PC-9 (cell line): ENCODE measurements at regions not wholly inside any gene's neighbourhood (a gene's known extent, or its start where the extent isn't known, plus 50 kb on each side); places are given as distances from the start of the nearest gene placed in this dataset.

Experiments
- BruUV-seq: library from RNA; stranded (reverse); fragments of 400-500 nt; replicated peaks from 2 replicates; lab custom pipeline; 2021; lab: Mats Ljungman, UMichigan
- CTCF ChIA-PET: fragments of 300-600 bp; sonication (Branson Sonifier 250); formaldehyde crosslinking; loops from one replicate; lab custom pipeline; 2022; ENCODE audit warnings: antibody characterized with exemption; lab: Charles Lee
- POLR2A ChIA-PET: fragments of 300-600 bp; sonication (Branson Sonifier 250); formaldehyde crosslinking; loops from one replicate; lab custom pipeline; 2022; ENCODE audit warnings: antibody characterized with exemption; ENCODE audit not compliant: unreplicated experiment; lab: Charles Lee
- DNase-seq, 2 experiments: peaks; one replicate each; pipeline versions ENCODE4 v3.0.0 to v3.0.0-alpha.2; 2015 to 2022; ENCODE audit warnings: mixed read lengths in 1 of 2
- H2AFZ ChIP-seq: fragments of 200-600 bp; sonication (generic); 2 replicates; pipeline ENCODE4 v1.8.1; 2017; ENCODE audit warnings: antibody characterized with exemption
- H3F3A ChIP-seq: fragments of 200-600 bp; sonication (generic); 2 replicates; pipeline ENCODE4 v1.8.1; 2017; ENCODE audit warnings: antibody characterized with exemption, mild to moderate bottlenecking, low read depth; ENCODE audit not compliant: insufficient read depth
- H3K27ac ChIP-seq: fragments of 200-600 bp; sonication (generic); 2 replicates; pipeline ENCODE4 v1.6.1; 2016; ENCODE audit warnings: mixed run types
- H3K27me3 ChIP-seq: fragments of 200-600 bp; sonication (generic); 2 replicates; pipeline ENCODE4 v1.6.1; 2016; ENCODE audit warnings: low read depth, mixed run types; ENCODE audit not compliant: insufficient read depth
- H3K36me3 ChIP-seq: fragments of 200-600 bp; sonication (generic); 2 replicates; pipeline ENCODE4 v1.6.1; 2016; ENCODE audit warnings: low read depth, mixed run types
- H3K4me1 ChIP-seq: fragments of 200-600 bp; sonication (generic); replicated peaks from 2 replicates; pipeline ENCODE4 v1.6.1; 2016; ENCODE audit warnings: mixed run types; ENCODE audit not compliant: insufficient read depth
- H3K4me2 ChIP-seq: fragments of 200-600 bp; sonication (generic); 2 replicates; pipeline ENCODE4 v1.6.1; 2017; ENCODE audit warnings: mixed run types
- H3K4me3 ChIP-seq: fragments of 200-600 bp; sonication (generic); 2 replicates; pipeline ENCODE4 v1.6.1; 2016; ENCODE audit warnings: mixed run types
- H3K79me2 ChIP-seq: fragments of 200-600 bp; sonication (generic); 2 replicates; pipeline ENCODE4 v1.6.1; 2017; ENCODE audit warnings: low read depth, mixed run types
- H3K9me2 ChIP-seq: fragments of 200-600 bp; sonication (generic); 2 replicates; pipeline ENCODE4 v1.8.1; 2017; ENCODE audit warnings: mild to moderate bottlenecking; ENCODE audit not compliant: insufficient read depth
- H3K9me3 ChIP-seq: fragments of 200-600 bp; sonication (generic); 2 replicates; pipeline ENCODE4 v1.8.1; 2016; ENCODE audit warnings: low read depth; ENCODE audit not compliant: insufficient read depth
- H4K20me1 ChIP-seq: fragments of 200-600 bp; sonication (generic); 2 replicates; pipeline ENCODE4 v1.8.1; 2017; ENCODE audit not compliant: insufficient read depth
- CTCF ChIP-seq: fragments of 200-600 bp; sonication (generic); conservative IDR thresholded peaks from 2 replicates; pipeline ENCODE4 v1.6.1; 2017; ENCODE audit warnings: mixed run types, antibody characterized with exemption, mild to moderate bottlenecking, moderate library complexity
- EZH2 ChIP-seq: fragments of 200-600 bp; sonication (generic); IDR thresholded peaks from 2 replicates; pipeline ENCODE4 v1.8.0; 2017; ENCODE audit warnings: antibody characterized with exemption, low read depth
- intact Hi-C: fragments of 100-400 bp; cut with micrococcal nuclease; formaldehyde crosslinking; loops from one replicate; pipeline ENCODE4 v1.10.0; 2022; ENCODE audit not compliant: unreplicated experiment

- no peak for DNase-seq
- BruUV-seq, result no TSS peak
- POLR2A ChIA-PET, result no interaction called here
- Histone ChIP-seq H3K4me3 (no peak overlapping the region), H3K4me1 (no peaks in the 10 kb centered on the region), H3F3A (no peaks in the 10 kb centered on the region), H3K9me2 (no peaks in the 10 kb centered on the region), H3K79me2 (no peaks in the 10 kb centered on the region), H3K27ac (no peak overlapping the region), H3K9me3 (peaks cover 9% of the 10 kb centered on the region; the same call in 1 of the 2 replicates), H4K20me1 (no peaks in the 10 kb centered on the region), H3K36me3 (no peaks in the 10 kb centered on the region), H3K27me3 (no peaks in the 10 kb centered on the region), H2AFZ (no peak overlapping the region), H3K4me2 (no peak overlapping the region)
- CTCF ChIA-PET, result no interaction called here
- TF ChIP-seq CTCF (no peak), EZH2 (no peak)
- intact Hi-C loops, result no loop called here
Observed at GRCh38 chr12:43028826-43029225, 439.3 kb upstream of the PRICKLE1 start.

- ChIA-PET CTCF (no interaction called here), POLR2A (no interaction called here)
- no peaks in the 10 kb centered on the region for H3F3A ChIP-seq
- no TSS peak for BruUV-seq
- no peak for DNase-seq
- H3K4me2 ChIP-seq, result no peak overlapping the region
- no peaks in the 10 kb centered on the region for H3K36me3 ChIP-seq
- no peaks in the 10 kb centered on the region for H3K9me3 ChIP-seq
- H3K4me1 ChIP-seq, result no peaks in the 10 kb centered on the region
- no peaks in the 10 kb centered on the region for H4K20me1 ChIP-seq
- H3K79me2 ChIP-seq, result no peaks in the 10 kb centered on the region
- no peaks in the 10 kb centered on the region for H3K27me3 ChIP-seq
- no peak overlapping the region for H3K4me3 ChIP-seq
- TF ChIP-seq EZH2, result no peak
- intact Hi-C loops, result no loop called here
- H2AFZ ChIP-seq, result no peak overlapping the region
- H3K27ac ChIP-seq, result no peak overlapping the region
- H3K9me2 ChIP-seq, result no peaks in the 10 kb centered on the region
Observed at GRCh38 chr12:43022838-43023237, 433.3 kb upstream of the PRICKLE1 start.

DNA sequence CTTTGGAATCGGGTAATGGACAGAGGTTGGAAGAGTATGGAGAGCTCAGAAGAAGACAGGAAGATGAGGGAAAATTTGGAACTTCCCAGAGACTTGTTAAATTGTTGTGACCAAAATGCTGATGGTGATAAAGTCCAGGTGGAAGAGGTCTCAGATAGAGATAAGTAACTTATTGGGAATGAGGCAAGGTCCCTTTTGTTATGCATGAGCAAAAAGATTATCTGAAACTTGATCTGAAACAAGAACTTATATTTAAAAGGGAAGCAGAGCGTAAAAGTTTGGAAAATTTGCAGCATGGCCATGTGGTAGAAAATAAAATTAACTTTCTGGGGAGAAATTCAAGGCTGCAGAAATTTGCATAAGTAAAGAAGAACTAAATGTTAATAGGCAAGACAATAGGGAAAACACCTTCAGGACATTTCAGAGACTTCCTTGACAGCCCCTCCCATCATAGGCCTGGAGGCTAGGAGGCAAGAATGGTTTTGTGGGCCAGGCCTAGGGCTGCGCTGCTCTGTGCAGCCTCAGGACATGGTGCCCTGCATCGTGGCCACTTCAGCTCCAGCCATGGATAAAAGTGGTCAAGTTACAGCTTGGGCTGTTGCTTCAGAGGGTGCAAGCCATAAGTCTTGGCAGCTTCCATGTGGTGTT lies 425.7 kb upstream of the PRICKLE1 start:
- Histone ChIP-seq H3K4me3 (no peak overlapping the region), H3K27me3 (no peaks in the 10 kb centered on the region), H3K4me2 (no peak overlapping the region), H3K9me3 (no peaks in the 10 kb centered on the region), H4K20me1 (no peaks in the 10 kb centered on the region), H3K27ac (no peak overlapping the region), H3K9me2 (no peaks in the 10 kb centered on the region), H3K79me2 (no peaks in the 10 kb centered on the region), H3K36me3 (no peaks in the 10 kb centered on the region), H2AFZ (no peak overlapping the region), H3F3A (no peaks in the 10 kb centered on the region), H3K4me1 (no peaks in the 10 kb centered on the region)
- no TSS peak for BruUV-seq
- TF ChIP-seq EZH2, result no peak
- no peak for TF ChIP-seq CTCF
- CTCF ChIA-PET, result no interaction called here
- intact Hi-C loops, result no loop called here
- POLR2A ChIA-PET, result no interaction called here
- DNase-seq, result no peak

DNA sequence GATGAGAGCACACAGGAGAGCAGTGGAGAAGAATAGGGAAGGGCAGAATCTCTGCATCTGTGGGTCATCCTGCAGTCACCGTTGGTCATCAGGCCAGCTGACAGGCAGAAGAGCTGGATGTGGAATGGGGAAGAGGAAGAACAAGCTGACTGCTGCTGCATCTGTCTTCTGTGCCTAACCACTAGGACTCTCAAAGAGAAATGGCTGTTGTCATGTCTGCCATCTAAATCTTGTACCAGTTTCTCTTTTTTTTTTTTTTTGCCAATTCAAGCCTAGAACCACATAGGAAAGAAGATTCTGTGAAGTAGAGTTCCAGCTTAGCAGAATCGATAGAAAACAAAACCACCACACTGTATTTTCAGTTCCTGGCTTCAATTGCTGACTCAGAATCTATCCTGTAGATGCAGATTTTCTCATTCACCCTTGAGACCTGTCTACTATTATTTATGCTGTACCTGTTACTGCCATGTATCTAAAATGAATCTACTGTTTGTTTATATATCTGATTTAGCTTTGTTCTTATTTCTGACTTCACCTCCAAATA lies 421.9 kb upstream of the PRICKLE1 start:
- no TSS peak for BruUV-seq
- no peaks in the 10 kb centered on the region for H3K9me3 ChIP-seq
- POLR2A ChIA-PET, result no interaction called here

More for the DNA sequence above, 421.9 kb upstream of the PRICKLE1 start:
- Histone ChIP-seq H4K20me1 (no peaks in the 10 kb centered on the region), H3K27ac (no peak overlapping the region), H3K4me1 (no peaks in the 10 kb centered on the region), H3K27me3 (no peaks in the 10 kb centered on the region), H3K79me2 (no peaks in the 10 kb centered on the region), H3K36me3 (no peaks in the 10 kb centered on the region), H3K4me3 (no peak overlapping the region), H2AFZ (no peak overlapping the region), H3K9me2 (no peaks in the 10 kb centered on the region), H3F3A (no peaks in the 10 kb centered on the region), H3K4me2 (no peak overlapping the region)
- CTCF ChIA-PET, result no interaction called here
- DNase-seq, result no peak
- intact Hi-C loops, result no loop called here
- TF ChIP-seq EZH2 (no peak), CTCF (no peak)
